ENCODE measurements at regions not wholly inside any gene's neighbourhood (a gene's known extent, or its start where the extent isn't known, plus 50 kb on each side); places are given as distances from the start of the nearest gene placed in this dataset.
"Not testable (repeated sequence)": the region's sequence is repeated elsewhere in the genome, so short reads cannot be mapped to it uniquely, and the experiment has no call there.

DNA sequence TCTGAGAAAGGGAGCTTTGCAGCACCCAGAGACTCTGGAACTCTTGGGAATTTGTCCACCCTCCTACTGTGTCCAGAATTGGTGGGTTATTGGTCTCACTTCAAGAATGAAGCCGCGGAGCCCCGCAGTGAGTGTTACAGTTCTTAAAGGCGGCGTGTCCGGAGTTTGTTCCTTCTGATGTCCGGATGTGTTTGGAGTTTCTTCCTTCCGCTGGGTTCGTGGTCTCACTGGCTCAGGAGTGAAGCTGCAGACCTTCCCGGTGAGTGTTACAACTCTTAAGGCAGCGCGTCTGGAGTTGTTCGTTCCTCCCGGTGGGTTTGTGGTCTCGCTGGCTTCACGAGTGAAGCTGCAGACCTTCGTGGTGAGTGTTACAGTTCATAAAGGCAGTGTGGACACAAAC is 824.7 kb downstream of the LRRTM4 start:
- not testable (repeated sequence) for DNase-seq

DNA sequence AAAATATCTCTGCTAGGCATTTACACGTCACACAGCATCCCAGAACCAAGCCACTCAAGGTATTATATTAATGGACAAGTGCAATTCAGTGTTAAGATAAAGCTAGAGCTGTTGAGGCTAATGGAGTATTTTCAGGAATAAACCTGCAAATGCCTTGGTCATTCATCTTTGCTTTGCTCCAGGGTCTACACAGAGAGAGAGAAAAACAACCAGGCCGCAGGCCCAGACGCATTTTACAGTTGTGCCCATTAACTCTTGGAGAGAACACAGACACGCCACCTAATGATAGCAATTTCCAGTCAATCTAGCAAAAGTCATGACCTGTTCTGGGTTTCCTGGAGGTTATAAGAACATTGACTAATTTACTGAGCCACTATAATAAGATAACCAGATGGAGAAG is 829.3 kb downstream of the LRRTM4 start:
- no peak for DNase-seq

- DNase-seq: no peak
Measured at GRCh38 chr2:76688732-76689131, 833.4 kb downstream of the LRRTM4 start.

GRCh38 chr2:76687923-76688322 is 834.3 kb downstream of the LRRTM4 start:
- no peak for DNase-seq

- DNase-seq: no peak
Measured at GRCh38 chr2:76684756-76685155, 837.4 kb downstream of the LRRTM4 start.

GRCh38 chr2:76679025-76679396 is 843.2 kb downstream of the LRRTM4 start:
- no peak for DNase-seq

DNA sequence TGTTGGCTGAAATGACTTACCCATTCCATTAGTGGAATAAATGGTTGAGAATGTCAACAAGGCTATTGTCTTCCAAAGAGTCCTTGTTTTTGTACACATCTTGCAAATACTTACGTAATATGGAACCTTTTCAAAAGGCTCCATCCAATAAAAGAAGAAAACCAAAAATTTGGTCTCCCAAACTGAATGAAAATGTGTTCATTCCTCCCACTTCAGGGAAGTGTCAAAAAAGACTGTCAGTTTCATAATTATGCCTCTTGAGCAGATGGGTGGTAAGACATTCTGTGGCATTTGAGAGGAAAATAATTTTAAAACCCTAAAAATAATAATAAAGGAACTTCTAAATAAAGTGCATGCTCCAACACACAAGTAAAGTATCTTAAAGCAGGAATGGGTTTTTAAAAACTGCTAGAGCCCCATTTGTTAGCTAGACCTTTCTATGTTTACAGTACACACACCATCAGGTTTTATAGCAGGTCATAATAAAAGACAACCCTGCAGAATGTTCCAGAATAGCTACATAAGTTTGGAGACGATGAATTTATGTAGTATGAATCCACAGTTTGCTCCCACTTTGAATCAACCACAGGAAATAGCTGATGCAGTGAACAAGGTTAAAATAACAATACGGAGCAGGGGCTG is 843.7 kb downstream of the LRRTM4 start:
- DNase-seq: no peak

DNA sequence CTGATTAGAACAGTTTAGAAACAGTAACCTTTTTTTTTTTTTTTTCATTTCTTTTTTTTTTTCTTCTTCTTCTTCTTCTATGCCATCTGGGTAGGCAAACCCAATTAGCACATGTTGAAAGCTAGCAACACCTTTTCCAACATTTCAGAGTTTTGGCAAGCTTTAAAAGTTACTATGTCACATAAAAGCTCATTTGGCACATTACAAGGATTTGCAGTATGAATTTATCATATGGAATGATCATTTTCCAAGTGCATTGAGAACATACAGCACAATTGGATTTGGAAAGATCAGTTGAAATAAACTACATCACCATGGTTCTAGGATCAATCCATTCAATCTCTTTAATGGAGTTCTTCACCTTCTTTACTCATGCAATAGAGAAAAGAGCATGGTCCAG is 847.0 kb downstream of the LRRTM4 start:
- no peak for DNase-seq

DNA sequence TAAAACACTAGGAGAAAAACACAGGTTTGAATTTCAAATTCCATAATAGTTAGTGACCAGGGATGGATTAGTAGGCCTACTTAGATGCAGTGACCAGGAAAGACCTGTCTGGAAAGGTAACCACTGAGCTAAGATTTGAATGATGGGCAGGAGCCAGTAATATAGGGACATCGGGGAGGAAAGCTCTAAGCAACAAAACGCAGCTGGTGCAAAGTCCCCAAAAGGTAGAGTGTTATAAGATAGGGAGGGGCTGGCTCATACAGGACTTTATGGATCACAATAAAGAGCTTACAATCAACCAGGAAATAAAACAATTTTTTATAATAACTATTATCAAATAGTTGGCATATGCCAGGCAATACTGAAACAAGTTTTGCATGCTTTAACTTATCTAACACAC is 849.4 kb downstream of the LRRTM4 start:
- no peak for DNase-seq

DNA sequence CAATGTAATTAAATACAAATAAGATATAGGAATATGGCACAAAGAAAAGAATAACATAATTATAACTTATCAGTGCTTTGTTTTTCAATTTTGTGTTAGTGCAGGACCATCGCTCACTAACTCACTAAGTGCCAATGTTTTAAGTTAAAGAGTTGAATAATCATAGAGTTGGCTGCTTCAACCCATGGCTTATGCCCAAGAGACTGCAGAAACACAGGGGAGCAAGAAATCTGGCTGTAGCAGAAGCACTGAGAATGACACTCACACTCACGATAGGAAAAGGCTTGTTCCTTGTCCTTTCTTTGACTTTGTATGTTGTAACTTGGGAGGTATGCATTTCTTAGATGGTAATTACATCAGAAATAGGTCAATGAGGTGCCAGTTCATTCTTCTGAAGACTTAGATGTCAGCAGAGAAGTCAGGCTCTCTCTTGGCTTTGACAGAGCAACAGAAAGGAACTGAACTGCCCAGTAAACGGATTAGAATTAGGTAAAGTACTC is 852.2 kb downstream of the LRRTM4 start:
- no peak for DNase-seq

DNA sequence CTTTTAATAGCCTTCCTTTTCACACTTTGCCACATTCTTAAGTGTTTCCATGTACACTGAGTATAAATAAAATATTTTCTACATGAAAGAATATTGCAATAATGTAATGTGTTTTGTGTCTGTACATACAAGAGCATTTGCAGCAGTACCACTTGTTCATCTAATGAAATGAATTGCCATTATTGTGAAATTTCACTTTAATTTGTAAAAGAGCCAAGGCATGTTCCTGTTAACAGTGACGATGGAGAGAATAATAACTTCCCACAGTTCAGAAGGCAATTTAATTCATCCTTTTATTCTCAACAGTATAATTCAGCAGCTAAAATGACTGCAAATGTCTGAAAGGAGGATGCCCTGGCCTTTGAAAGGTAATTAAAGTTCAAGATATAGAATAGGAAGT is 853.9 kb downstream of the LRRTM4 start:
- no peak for DNase-seq

GRCh38 chr2:76667821-76668271 is 854.3 kb downstream of the LRRTM4 start:
- no peak for DNase-seq

DNA sequence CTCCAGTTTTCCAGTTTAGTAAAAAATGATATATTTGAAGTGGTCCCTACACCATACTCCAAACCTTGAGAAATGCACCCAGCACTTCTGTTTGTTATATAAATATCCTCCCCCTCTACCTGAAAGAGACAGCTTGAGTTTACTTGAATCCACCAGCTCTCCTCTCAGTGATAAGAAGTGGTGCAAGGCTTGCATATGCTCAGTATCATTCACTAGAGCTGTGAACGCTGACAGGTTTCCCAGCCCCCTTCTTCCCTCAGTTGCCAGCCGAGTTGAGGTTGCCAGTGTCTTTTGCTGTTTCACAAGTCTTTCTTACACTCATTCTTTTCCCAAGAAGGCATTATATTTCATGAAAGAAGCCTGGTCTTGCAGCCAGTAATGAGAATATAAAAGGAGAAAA is 880.0 kb downstream of the LRRTM4 start:
- no peak for DNase-seq

DNA sequence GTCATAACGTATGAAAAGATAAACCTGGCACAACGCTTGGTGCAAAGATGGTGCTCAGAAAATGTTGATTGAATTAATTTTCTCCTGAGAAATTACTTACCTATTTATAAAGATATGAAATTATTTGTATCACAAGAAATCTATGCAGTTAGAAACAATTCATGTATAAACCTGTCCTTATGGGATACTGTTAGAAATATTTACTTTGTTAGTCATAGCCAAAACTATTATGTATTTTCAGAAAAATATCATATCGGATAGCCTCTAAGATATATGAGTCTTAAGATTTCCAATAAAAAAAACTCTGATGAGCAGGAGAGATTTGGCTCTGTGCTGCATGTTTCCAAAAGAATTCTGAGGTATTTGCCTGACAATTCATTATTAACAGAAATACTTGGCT is 880.7 kb downstream of the LRRTM4 start:
- DNase-seq: no peak

- no peak for DNase-seq
Measured at GRCh38 chr2:76640905-76641304, 881.3 kb downstream of the LRRTM4 start.

- DNase-seq: no peak
Measured at GRCh38 chr2:76639171-76639680, 883.0 kb downstream of the LRRTM4 start.

DNA sequence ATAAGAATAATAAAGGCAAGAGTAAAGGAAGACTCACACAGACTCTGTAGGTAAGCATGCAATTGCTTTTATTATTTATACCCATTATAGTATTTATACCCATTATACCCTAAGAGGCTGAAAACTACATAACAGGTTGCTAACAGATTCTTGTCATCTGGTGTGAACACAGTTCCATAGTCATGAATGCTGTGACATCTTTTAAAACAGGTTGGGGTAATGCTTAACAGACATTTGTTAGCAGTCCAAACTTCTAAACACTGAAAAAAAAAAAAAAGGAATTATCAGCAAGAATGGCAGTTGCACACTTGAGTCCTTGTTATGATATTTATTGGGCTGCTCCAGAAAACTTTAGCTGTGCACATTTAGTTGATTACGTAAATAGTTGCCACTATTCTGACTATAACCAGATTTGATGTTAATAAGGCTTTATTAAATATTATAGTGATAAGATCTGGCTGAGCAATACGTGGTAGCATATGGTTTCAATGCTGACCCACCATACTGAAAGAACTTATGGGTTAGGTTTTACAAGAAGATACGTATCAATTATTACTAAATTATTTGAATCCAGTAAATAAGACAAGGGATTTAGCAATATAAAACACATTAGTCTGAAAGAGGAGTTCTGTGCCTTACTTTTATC is 888.8 kb downstream of the LRRTM4 start:
- no peak for DNase-seq

DNA sequence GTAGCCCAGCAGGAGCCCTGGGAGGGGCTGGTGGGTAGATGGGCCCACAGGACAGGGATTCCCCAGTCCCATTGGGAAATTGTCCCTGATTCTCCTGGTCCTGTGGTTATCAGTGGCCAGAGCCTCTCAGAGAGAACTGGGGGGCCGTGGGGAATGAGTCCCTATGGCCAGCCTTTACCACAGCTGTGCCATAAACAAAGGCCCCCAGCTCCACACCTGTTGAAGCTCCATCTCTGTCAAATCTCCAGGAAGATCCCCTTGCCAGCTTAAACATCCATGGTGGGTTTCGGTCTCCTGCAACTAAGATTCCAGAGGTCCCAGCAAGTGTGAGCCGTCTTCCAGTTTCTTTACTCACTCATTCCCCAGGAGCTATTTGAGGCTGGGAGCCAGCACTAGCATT is 897.1 kb downstream of the LRRTM4 start:
- no peak for DNase-seq

DNA sequence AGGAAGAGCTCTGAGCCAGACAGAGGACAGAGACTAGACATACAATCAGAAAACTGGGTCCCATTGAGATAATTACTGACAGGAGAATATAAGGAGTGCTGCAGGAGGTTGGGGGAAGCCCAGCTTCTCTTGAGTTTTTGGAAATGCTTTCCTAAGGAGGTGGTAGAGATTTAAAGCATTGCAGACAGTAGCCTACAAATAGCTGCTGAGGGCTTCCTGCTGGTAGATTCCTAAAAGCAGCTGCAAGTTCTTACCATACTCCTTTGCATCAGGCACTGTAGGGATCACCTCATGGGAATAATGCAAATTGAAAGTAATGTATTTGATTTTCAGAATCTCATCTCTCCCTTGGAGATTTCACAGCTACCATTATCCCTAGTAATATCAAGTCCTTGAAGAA is 902.6 kb upstream of the GCFC2 start:
- DNase-seq: no peak

DNA sequence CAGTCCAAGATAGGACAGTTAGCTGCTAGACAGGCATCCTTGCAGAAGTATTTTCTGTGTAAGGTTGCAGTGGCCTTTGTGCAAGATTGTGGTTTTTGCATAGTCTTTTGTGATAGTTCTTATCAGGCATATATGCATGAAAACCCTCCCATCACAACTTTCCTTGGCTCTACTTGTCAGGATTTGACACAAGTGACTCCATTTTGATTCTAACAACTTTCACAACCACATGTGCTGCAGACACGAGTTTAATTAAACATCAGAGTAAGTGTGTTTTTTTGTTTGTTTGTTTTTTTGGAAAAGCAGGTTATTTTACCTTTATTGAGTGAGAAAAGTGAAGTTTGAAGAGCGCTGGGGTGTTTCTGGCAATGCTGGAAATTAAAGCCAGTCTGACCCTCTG is 902.0 kb upstream of the GCFC2 start:
- no peak for DNase-seq

GRCh38 chr2:76610451-76610850 is 899.7 kb upstream of the GCFC2 start:
- no peak for DNase-seq

GRCh38 chr2:76599732-76600368 is 889.1 kb upstream of the GCFC2 start:
- no peak for DNase-seq

GRCh38 chr2:76584474-76584873 is 873.8 kb upstream of the GCFC2 start:
- no peak for DNase-seq

GRCh38 chr2:76579911-76580310 is 869.2 kb upstream of the GCFC2 start:
- DNase-seq: no peak

All from activated T-cell treated with anti-CD3 and anti-CD28 coated beads, Interleukin-2, amount 50 U/mL, for 48 hours (primary cell).